CD4-positive, CD25-positive, alpha-beta regulatory T cell (primary cell): ENCODE measurements at regions not wholly inside any gene's neighbourhood (a gene's known extent, or its start where the extent isn't known, plus 50 kb on each side); places are given as distances from the start of the nearest gene placed in this dataset.

Source experiments
- ATAC-seq, 2 donors: fragments of 150-1000 bp; cut with Tn5 transposase; one replicate each; pipeline ENCODE4 v1.10.0; 2021; ENCODE audit warnings: low read depth in 2 of 2, moderate number of reproducible peaks in 2 of 2, moderate library complexity in 1 of 2
- DNase-seq, 3 donors: peaks; one replicate each; pipeline versions ENCODE4 v3.0.0 to v3.0.0-alpha.2; 2012 to 2022; ENCODE audit warnings: mixed read lengths in 1 of 3
- H3K27ac ChIP-seq: one replicate; pipeline ENCODE4 v1.7.0; 2013; ENCODE audit warnings: mild to moderate bottlenecking, low read length; ENCODE audit not compliant: insufficient read depth, poor library complexity, severe bottlenecking
- H3K27me3 ChIP-seq: one replicate; pipeline ENCODE4 v1.7.0; 2013; ENCODE audit warnings: low read length; ENCODE audit not compliant: control insufficient read depth, insufficient read depth
- H3K36me3 ChIP-seq: one replicate; pipeline ENCODE4 v1.7.0; 2013; ENCODE audit warnings: mild to moderate bottlenecking, low read length, moderate library complexity; ENCODE audit not compliant: control insufficient read depth, insufficient read depth
- H3K4me1 ChIP-seq: 2 replicates; pipeline ENCODE4 v1.7.0; 2013; ENCODE audit warnings: mild to moderate bottlenecking, low read length; ENCODE audit not compliant: insufficient read depth, control insufficient read depth, poor library complexity, severe bottlenecking
- H3K4me3 ChIP-seq: one replicate; pipeline ENCODE4 v1.7.0; 2013; ENCODE audit warnings: low read depth, mild to moderate bottlenecking, low read length, moderate library complexity
- H3K9me3 ChIP-seq, 2 experiments: 1 replicate in 1 of 2; 2 replicates in 1 of 2; pipeline ENCODE4 v1.7.0; 2013; ENCODE audit warnings: low read length in 2 of 2, mild to moderate bottlenecking in 1 of 2, moderate library complexity in 1 of 2; ENCODE audit not compliant: control insufficient read depth in 2 of 2
- H3K27ac Mint-ChIP-seq, 3 donors: one replicate each; pipeline ENCODE4 v1.8.0; 2020 to 2022; ENCODE audit warnings: mild to moderate bottlenecking in 3 of 3, mixed read lengths in 3 of 3, moderate library complexity in 2 of 3
- H3K27me3 Mint-ChIP-seq: one replicate; pipeline ENCODE4 v1.8.0; 2022; ENCODE audit warnings: mild to moderate bottlenecking, mixed read lengths
- H3K36me3 Mint-ChIP-seq: one replicate; pipeline ENCODE4 v1.8.0; 2020; ENCODE audit warnings: mixed read lengths
- H3K4me1 Mint-ChIP-seq, 4 donors: one replicate each; pipeline ENCODE4 v1.8.0; 2020 to 2022; ENCODE audit warnings: mixed read lengths in 4 of 4, mild to moderate bottlenecking in 1 of 4
- H3K4me3 Mint-ChIP-seq, 4 donors: one replicate each; pipeline ENCODE4 v1.8.0; 2020 to 2022; ENCODE audit warnings: mild to moderate bottlenecking in 4 of 4, mixed read lengths in 4 of 4, moderate library complexity in 3 of 4
- H3K9me3 Mint-ChIP-seq, 7 donors: one replicate each; pipeline ENCODE4 v1.8.0; 2020 to 2022; ENCODE audit warnings: mixed read lengths in 7 of 7, mild to moderate bottlenecking in 3 of 7, moderate library complexity in 2 of 7

DNA sequence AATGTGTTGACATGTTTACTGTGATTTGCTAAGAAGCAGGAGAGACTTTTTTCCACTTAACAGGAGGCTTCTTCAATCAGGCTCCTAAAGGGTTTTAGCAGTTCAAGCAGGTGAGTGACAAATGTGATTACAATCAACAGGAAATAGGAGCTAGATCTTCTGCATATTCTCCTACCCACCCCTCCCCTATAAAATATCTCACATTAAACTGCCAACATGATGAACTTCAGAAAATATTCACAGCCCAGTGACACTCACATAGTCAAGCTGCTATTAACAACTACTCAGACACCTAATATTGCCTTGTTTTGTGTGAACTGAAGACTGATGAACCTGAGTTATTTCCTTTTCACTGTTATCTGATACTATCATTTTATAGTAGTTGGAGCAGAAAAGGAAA lies 55.9 kb upstream of the ANTXR2 start:
- Mint-ChIP-seq H3K9me3 (peaks cover 0 to 2% (median 0%) of the 10 kb centered on the region in 7 donors), H3K4me1 (peaks cover 38 to 53% (median 47%) of the 10 kb centered on the region in 4 donors), H3K36me3 (no peaks in the 10 kb centered on the region), H3K27ac (peak overlapping the region; percentile 2 to 26 (median 9)), H3K27me3 (no peaks in the 10 kb centered on the region), H3K4me3 (peak overlapping the region in 3 of 4 donors; percentile 4 to 41 (median 13))
- Histone ChIP-seq H3K27me3 (no peaks in the 10 kb centered on the region), H3K36me3 (no peaks in the 10 kb centered on the region), H3K4me3 (no peak overlapping the region), H3K4me1 (peaks cover 44% of the 10 kb centered on the region), H3K27ac (no peak overlapping the region), H3K9me3 (no peaks in the 10 kb centered on the region)
- no peak for ATAC-seq
- DNase-seq, result no peak

DNA sequence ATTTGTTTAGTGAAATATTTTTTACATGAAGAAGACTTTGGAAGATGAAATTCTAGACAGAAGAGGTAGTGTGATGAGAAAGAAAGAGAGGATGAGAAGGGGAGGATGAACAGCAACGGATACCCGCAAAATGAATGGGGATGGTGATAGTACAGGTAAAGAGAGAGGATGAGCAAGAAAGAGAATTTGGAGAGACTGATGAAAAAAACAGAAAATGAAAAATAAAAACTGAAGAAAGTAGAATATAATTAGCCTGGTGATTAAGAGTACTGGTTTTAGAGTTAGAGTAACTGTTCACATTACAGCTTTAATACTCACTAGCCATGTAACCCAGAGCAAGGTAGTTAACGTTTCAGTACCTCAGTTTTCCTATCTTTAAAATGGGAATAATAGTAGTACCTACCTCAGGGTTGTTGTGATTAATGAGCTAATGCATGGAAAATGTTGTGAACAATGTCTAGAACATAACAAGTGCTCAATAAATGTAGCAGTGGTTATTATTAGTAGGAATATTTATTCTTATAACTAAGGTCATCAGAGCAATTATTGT lies 54.9 kb upstream of the ANTXR2 start:
- Histone ChIP-seq H3K4me1 (peaks cover 44% of the 10 kb centered on the region), H3K27me3 (no peaks in the 10 kb centered on the region), H3K4me3 (no peak overlapping the region), H3K36me3 (no peaks in the 10 kb centered on the region), H3K9me3 (no peaks in the 10 kb centered on the region), H3K27ac (peak overlapping the region; percentile 93)
- H3K4me3 Mint-ChIP-seq, result peak overlapping the region in 2 of 4 donors; percentile 57 to 69
- H3K36me3 Mint-ChIP-seq, result no peaks in the 10 kb centered on the region
- H3K9me3 Mint-ChIP-seq, result peaks cover 0 to 2% (median 0%) of the 10 kb centered on the region in 7 donors
- peak overlapping the region; percentile 35 to 96 (median 42) for H3K27ac Mint-ChIP-seq
- ATAC-seq (no peak), DNase-seq (no peak)
- no peaks in the 10 kb centered on the region for H3K27me3 Mint-ChIP-seq
- H3K4me1 Mint-ChIP-seq, result peaks cover 38 to 53% (median 47%) of the 10 kb centered on the region in 4 donors

GRCh38 chr4:80126435-80126834 lies 53.4 kb upstream of the ANTXR2 start:
- no peaks in the 10 kb centered on the region for H3K36me3 Mint-ChIP-seq
- no peaks in the 10 kb centered on the region for H3K27me3 Mint-ChIP-seq
- Histone ChIP-seq H3K4me3 (peak overlapping the region; percentile 69), H3K27me3 (no peaks in the 10 kb centered on the region), H3K9me3 (no peaks in the 10 kb centered on the region), H3K36me3 (no peaks in the 10 kb centered on the region), H3K27ac (peak overlapping the region; percentile 93), H3K4me1 (peaks cover 44% of the 10 kb centered on the region)
- H3K27ac Mint-ChIP-seq, result peak overlapping the region; percentile 87 to 97 (median 96)
- H3K9me3 Mint-ChIP-seq, result no peaks in the 10 kb centered on the region
- DNase-seq (no peak), ATAC-seq (no peak)
- peaks cover 38 to 53% (median 46%) of the 10 kb centered on the region in 4 donors for H3K4me1 Mint-ChIP-seq
- H3K4me3 Mint-ChIP-seq, result peak overlapping the region; percentile 11 to 63 (median 44)

GRCh38 chr4:80125252-80126177 lies 52.5 kb upstream of the ANTXR2 start:
- peaks cover 44% of the 10 kb centered on the region for H3K4me1 ChIP-seq
- peak overlapping the region; percentile 12 to 63 (median 36) for H3K4me3 Mint-ChIP-seq
- no peaks in the 10 kb centered on the region for H3K9me3 ChIP-seq
- ATAC-seq (peak; percentile 81 to 86), DNase-seq (peak; percentile 3 to 86 (median 70))
- no peaks in the 10 kb centered on the region for H3K9me3 Mint-ChIP-seq
- H3K36me3 Mint-ChIP-seq, result no peaks in the 10 kb centered on the region
- H3K27ac Mint-ChIP-seq, result peak overlapping the region; percentile 87 to 97 (median 96)
- no peaks in the 10 kb centered on the region for H3K36me3 ChIP-seq
- no peaks in the 10 kb centered on the region for H3K27me3 Mint-ChIP-seq
- peak overlapping the region; percentile 69 for H3K4me3 ChIP-seq
- no peaks in the 10 kb centered on the region for H3K27me3 ChIP-seq
- peak overlapping the region; percentile 93 for H3K27ac ChIP-seq
- peaks cover 38 to 53% (median 46%) of the 10 kb centered on the region in 4 donors for H3K4me1 Mint-ChIP-seq

GRCh38 chr4:80124246-80125211 lies 51.5 kb upstream of the ANTXR2 start:
- Mint-ChIP-seq H3K9me3 (no peaks in the 10 kb centered on the region), H3K4me1 (peaks cover 38 to 49% (median 44%) of the 10 kb centered on the region in 4 donors), H3K4me3 (peak overlapping the region in 2 of 4 donors; percentile 14 to 57), H3K27ac (peak overlapping the region; percentile 87 to 97 (median 96)), H3K36me3 (no peaks in the 10 kb centered on the region), H3K27me3 (no peaks in the 10 kb centered on the region)
- Histone ChIP-seq H3K36me3 (no peaks in the 10 kb centered on the region), H3K4me1 (peaks cover 44% of the 10 kb centered on the region), H3K9me3 (no peaks in the 10 kb centered on the region), H3K4me3 (no peak overlapping the region), H3K27me3 (no peaks in the 10 kb centered on the region), H3K27ac (peak overlapping the region; percentile 93)
- DNase-seq (no peak), ATAC-seq (no peak)
